Stimulated activated naive CD8-positive, alpha-beta T cell treated with anti-CD3 and anti-CD28 coated beads, Interleukin-15, Interleukin-2, amounts not matched to agents 100 ng/mL and 50 ng/mL, for 24 hours (primary cell): ENCODE measurements at regions not wholly inside any gene's neighbourhood (a gene's known extent, or its start where the extent isn't known, plus 50 kb on each side); places are given as distances from the start of the nearest gene placed in this dataset.

Source experiments
- H3K27ac Mint-ChIP-seq: one replicate; pipeline ENCODE4 v1.8.0; 2021; ENCODE audit warnings: mild to moderate bottlenecking, mixed read lengths
- H3K27me3 Mint-ChIP-seq: one replicate; pipeline ENCODE4 v1.8.0; 2021; ENCODE audit warnings: mixed read lengths
- H3K36me3 Mint-ChIP-seq: one replicate; pipeline ENCODE4 v1.8.0; 2021; ENCODE audit warnings: low read depth, mixed read lengths
- H3K4me1 Mint-ChIP-seq: one replicate; pipeline ENCODE4 v1.8.0; 2021; ENCODE audit warnings: low read depth, mixed read lengths
- H3K4me3 Mint-ChIP-seq: one replicate; pipeline ENCODE4 v1.8.0; 2021; ENCODE audit warnings: mild to moderate bottlenecking, mixed read lengths
- H3K9me3 Mint-ChIP-seq: one replicate; pipeline ENCODE4 v1.8.0; 2021; ENCODE audit warnings: mixed read lengths

DNA sequence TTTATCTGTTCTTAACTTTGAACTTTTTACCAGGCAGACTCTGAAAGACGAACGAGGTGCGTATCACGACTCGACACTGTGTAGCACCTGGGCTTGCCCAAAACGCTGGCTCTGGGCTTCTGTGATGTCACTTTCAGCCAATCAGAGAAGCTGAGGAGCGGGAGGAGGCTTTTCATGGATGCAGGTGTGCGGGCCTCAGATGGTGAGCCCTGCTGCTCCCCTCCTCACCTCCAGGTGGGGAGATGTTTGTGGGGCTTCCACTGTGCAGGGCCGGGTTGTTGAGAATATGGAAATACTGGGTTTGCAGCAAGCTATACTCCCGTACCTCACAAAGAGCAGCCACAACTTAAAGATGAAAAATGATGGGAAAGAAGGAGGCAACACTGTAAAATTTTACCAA is 246.3 kb downstream of the IRX2 start:
- Mint-ChIP-seq H3K4me1 (no peaks in the 10 kb centered on the region), H3K27ac (no peak overlapping the region), H3K27me3 (no peaks in the 10 kb centered on the region), H3K9me3 (peaks cover 8% of the 10 kb centered on the region), H3K4me3 (no peak overlapping the region), H3K36me3 (no peaks in the 10 kb centered on the region)

DNA sequence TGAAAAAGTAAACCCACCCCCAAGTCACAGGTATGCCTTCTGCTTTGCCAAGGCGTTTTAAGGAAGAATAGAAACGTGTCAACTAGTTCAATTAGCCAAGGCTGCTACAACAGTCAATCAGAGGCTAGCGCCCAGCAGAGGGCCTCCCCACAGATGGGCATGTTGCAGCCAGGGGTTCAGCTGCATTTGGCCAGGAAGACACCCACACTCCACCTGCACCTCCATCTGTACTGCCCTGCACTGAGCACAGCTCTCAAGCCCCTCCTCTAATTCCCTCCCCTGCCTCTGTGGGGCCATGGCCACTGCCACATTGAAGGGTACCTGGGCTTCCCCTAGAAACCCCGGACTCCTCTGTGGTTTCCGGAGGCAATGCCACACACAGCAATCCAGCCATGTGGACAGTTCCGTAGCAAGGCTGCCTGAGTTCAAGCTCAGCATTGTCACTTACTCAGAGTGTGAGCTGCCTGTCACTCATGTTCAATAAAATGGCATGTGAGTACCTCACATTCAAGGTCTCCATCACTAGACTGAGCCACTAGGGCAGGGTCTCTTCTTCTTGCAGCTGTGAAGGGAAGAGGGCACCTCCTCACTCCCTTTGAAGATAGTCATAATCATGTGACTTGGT is 248.4 kb downstream of the IRX2 start:
- no peaks in the 10 kb centered on the region for H3K36me3 Mint-ChIP-seq
- H3K4me3 Mint-ChIP-seq: no peak overlapping the region
- H3K9me3 Mint-ChIP-seq: peaks cover 12% of the 10 kb centered on the region
- H3K4me1 Mint-ChIP-seq: no peaks in the 10 kb centered on the region
- H3K27ac Mint-ChIP-seq: no peak overlapping the region
- H3K27me3 Mint-ChIP-seq: no peaks in the 10 kb centered on the region

DNA sequence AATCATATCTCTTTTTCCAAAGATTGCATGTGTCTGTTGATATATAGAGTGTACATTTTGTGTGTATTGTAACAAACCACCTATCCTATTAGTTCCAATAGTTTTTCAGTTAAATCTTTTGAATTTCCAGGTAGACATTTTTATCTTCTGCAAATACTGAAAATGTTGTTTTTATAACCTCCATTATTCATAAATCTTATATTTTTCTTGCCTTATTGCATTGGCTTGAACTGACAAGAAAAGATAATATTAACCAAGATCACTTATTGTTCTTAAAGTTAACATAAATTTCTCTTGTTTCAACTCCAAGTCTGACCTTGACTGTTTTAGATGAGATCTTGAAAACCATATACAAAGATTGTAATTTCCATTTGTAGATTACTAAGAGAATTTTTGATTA is 251.6 kb downstream of the IRX2 start:
- Mint-ChIP-seq H3K36me3 (no peaks in the 10 kb centered on the region), H3K4me3 (no peak overlapping the region), H3K4me1 (no peaks in the 10 kb centered on the region), H3K27ac (no peak overlapping the region), H3K27me3 (no peaks in the 10 kb centered on the region), H3K9me3 (peaks cover 7% of the 10 kb centered on the region)

DNA sequence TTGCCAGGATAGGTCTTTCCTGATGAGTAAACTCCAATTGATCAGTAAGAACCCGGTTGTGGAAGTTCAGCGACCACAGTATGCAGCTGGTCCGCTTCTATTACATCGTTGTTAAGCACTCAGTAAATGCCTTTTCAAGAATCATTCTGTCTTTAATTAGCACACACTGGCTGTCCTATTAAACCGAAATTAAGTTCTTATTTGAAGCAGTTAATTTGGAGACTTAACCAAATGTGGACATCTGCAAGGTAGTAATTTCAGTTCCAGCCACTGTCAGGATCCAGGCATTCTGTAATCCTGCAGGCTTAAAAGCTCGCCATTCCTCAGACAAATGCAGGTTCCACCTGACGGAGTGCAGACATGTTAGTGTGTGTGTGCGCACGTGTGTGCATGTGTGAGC is 254.6 kb downstream of the IRX2 start:
- Mint-ChIP-seq H3K4me3 (no peak overlapping the region), H3K27ac (no peak overlapping the region), H3K4me1 (no peaks in the 10 kb centered on the region), H3K27me3 (no peaks in the 10 kb centered on the region), H3K9me3 (peaks cover 4% of the 10 kb centered on the region), H3K36me3 (no peaks in the 10 kb centered on the region)

DNA sequence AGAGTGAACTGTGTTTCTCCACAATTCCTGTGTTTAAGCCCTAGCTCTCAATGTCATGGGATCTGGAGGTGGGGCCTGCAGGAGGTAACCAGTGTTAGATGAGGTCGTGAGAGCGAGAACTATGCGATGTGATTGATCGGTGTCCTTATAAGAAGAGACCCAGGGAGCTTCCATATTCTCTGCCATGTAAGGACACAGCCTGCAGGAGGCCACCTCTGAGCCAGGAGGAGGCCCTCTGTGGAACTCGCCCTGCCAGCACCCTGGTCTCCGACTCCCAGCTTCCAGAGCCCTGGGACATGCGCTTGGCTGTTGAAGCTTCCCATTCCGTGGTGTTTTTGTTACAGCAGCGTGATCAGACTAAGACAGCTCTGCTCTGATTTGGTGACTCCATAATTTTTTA is 255.4 kb downstream of the IRX2 start:
- Mint-ChIP-seq H3K36me3 (no peaks in the 10 kb centered on the region), H3K27me3 (no peaks in the 10 kb centered on the region)

DNA sequence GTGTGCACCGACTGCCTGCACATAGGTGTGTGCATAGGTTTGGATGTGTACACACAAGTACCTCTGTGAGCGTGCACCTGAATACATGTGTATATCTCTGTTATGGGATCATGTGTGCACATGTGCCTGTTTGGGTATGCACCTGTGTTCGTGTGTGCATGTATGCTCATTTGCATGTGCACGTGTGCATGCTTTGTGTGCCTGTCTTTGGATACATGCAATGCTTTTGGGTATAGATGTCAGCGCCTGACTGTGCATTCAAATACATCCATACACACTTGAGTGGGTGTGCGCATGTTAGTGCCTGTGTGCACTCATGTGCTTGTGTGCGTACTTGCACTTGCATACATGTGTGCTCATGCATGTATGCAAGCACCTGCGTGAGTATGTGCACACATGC is 258.1 kb downstream of the IRX2 start:
- Mint-ChIP-seq H3K27me3 (no peaks in the 10 kb centered on the region), H3K9me3 (no peaks in the 10 kb centered on the region), H3K4me3 (no peak overlapping the region), H3K27ac (no peak overlapping the region), H3K36me3 (no peaks in the 10 kb centered on the region), H3K4me1 (no peaks in the 10 kb centered on the region)

More for the DNA sequence above, 255.4 kb downstream of the IRX2 start:
- Mint-ChIP-seq H3K4me1 (no peaks in the 10 kb centered on the region), H3K9me3 (peaks cover 4% of the 10 kb centered on the region), H3K27ac (no peak overlapping the region), H3K4me3 (no peak overlapping the region)

DNA sequence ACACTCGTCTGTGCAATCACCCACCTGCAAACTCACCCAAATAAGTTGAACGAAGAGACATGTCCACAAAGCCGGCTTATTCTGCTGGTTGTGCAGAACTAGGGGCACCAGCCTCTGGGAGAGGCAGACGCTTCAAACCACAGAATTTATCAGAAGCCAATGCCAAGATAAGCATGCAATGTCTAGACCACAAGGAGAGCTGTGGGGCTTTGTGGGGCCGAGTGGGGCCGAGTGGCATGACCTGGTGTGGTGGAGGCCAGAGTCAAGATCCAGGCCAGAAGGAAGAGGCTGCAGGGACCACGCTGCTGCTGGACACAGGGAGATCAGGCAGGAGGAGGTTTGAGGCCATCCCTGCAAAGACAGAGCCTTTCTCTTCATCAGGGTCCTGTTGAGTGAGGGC is 259.0 kb downstream of the IRX2 start:
- no peak overlapping the region for H3K27ac Mint-ChIP-seq
- no peak overlapping the region for H3K4me3 Mint-ChIP-seq
- no peaks in the 10 kb centered on the region for H3K4me1 Mint-ChIP-seq
- no peaks in the 10 kb centered on the region for H3K27me3 Mint-ChIP-seq
- H3K36me3 Mint-ChIP-seq: no peaks in the 10 kb centered on the region
- no peaks in the 10 kb centered on the region for H3K9me3 Mint-ChIP-seq

DNA sequence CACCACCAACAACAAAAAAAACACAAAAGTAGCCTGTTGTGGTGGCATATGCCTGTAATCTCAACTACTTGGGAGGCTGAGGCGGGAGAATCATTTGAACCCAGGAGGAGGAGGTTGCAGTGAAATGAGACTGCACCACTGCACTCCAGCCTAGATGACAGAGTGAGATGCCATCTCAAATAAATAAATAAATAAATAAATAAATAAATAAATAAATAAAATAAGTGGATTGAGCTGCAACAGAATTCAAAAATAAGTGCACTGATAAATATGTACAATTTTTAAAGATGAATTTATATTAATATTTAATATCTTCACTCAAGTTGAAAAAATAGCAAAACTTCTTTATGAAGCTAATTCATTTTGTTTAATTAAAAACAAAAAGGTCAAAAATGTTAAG is 259.6 kb downstream of the IRX2 start:
- Mint-ChIP-seq H3K4me3 (no peak overlapping the region), H3K27me3 (no peaks in the 10 kb centered on the region), H3K4me1 (no peaks in the 10 kb centered on the region)

DNA sequence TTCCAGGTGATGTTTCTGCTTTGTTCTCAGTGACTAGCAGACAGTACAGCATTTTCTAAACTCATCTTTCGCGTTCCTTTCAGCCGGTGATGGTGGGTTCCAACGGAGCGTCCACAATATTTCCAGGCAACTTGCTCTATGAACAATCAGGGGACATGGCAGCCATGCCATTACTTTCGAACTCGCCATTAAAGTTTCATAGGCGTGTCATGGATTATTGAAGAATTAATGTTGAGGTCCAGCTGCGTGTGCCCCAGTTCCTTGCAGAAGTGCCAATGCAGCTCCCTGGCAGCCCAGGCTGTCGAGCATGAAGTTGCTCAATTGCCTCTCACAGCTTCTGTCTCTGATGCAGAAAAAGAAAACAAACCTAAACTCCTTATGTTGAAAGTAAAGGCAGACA is 262.2 kb downstream of the IRX2 start:
- H3K4me3 Mint-ChIP-seq: no peak overlapping the region
- H3K27me3 Mint-ChIP-seq: no peaks in the 10 kb centered on the region
- no peak overlapping the region for H3K27ac Mint-ChIP-seq
- H3K9me3 Mint-ChIP-seq: no peaks in the 10 kb centered on the region
- no peaks in the 10 kb centered on the region for H3K4me1 Mint-ChIP-seq
- H3K36me3 Mint-ChIP-seq: no peaks in the 10 kb centered on the region

More for the DNA sequence above, 259.6 kb downstream of the IRX2 start:
- Mint-ChIP-seq H3K36me3 (no peaks in the 10 kb centered on the region), H3K27ac (no peak overlapping the region), H3K9me3 (no peaks in the 10 kb centered on the region)

DNA sequence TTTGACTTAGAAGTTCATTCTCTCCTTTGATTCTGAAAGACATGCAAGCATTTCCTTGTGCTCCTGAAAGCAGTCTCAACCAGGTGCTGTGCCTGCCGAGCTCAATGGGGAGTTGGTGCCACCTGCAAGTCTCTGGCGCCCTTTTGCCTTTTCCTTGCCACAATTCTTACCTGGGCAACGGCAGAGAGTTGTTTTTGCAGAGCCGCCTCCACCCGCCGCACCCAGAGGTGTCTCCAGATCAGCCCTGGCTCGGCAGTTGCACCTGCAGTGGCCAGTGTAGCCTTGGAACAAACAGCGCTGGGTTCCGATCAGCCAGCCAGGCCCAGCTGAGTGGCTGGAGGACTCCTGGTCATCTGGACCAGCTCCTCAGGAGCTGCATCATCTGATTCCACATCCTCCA is 262.9 kb downstream of the IRX2 start:
- no peaks in the 10 kb centered on the region for H3K27me3 Mint-ChIP-seq
- no peak overlapping the region for H3K4me3 Mint-ChIP-seq
- no peak overlapping the region for H3K27ac Mint-ChIP-seq
- H3K36me3 Mint-ChIP-seq: no peaks in the 10 kb centered on the region
- H3K4me1 Mint-ChIP-seq: no peaks in the 10 kb centered on the region
- H3K9me3 Mint-ChIP-seq: no peaks in the 10 kb centered on the region

DNA sequence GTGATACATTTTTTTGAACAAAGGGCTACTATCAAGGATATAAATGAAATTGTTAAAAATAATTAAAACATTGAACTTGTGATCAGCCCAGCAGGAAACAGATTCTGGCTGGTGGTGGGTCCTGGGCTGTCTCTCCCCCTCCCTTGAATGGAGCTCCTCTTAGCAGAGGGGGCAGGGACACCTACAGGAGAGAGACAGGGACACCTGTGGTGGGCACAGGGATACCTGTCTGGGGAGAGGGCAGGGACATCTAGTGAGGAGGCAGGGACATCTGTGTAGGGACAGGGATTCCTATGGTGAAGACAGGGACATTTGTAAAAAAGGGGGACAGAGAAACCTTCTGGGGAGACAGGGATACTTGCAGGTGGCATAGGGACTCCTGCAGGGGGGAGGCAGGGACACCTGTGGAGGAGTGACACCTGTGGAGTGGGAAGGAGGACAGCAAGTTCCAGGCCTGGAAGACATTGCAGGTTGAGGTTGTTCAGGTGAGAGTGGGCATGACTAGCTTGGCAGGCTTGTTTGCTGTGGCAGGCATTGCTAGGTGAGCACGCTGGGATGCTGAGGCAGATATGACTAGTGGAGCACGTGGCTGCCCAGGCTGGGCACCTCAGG is 264.2 kb downstream of the IRX2 start:
- Mint-ChIP-seq H3K4me1 (no peaks in the 10 kb centered on the region), H3K9me3 (peaks cover 4% of the 10 kb centered on the region), H3K4me3 (no peak overlapping the region), H3K27me3 (no peaks in the 10 kb centered on the region), H3K36me3 (no peaks in the 10 kb centered on the region), H3K27ac (no peak overlapping the region)

DNA sequence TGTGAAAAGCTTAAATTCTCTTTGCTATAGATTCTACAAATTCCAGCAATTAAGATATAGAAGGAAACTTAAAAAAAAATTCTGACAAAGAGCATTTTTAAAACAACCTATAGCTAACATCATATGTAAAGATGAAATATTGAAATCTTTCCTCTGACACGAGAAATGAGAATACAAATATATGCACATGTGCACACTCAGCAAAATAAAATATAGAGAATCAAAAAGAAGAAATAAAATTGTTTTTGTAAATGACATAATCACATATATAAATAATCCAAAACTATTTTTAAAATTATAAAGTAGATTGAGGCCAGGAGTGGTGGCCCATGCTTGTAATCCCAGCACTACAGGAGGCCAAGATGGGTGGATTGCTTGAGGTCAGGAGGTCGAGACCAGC is 265.1 kb downstream of the IRX2 start:
- Mint-ChIP-seq H3K27me3 (no peaks in the 10 kb centered on the region), H3K4me3 (no peak overlapping the region), H3K4me1 (no peaks in the 10 kb centered on the region), H3K27ac (no peak overlapping the region), H3K36me3 (no peaks in the 10 kb centered on the region), H3K9me3 (peaks cover 6% of the 10 kb centered on the region)

DNA sequence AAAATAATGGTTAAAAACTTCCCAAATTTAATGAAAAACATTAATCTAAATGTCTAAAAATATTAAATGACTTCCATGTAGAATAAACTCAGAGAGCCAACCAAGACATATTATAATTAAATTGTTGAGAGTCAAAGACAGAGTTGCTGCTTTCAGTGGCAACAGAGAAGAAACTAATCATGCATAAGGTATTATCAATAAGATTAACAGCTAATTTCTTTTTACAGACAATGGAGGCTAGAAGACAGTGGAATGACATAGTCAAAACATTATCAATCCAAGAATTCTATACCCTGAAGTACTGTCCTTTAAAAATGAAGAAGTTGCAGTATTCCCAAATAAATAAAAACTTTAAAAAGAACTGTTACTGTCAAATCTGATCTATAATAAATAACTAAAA is 268.7 kb downstream of the IRX2 start:
- no peaks in the 10 kb centered on the region for H3K27me3 Mint-ChIP-seq
- H3K4me1 Mint-ChIP-seq: no peaks in the 10 kb centered on the region
- peaks cover 11% of the 10 kb centered on the region for H3K9me3 Mint-ChIP-seq
- H3K4me3 Mint-ChIP-seq: no peak overlapping the region
- H3K27ac Mint-ChIP-seq: no peak overlapping the region
- H3K36me3 Mint-ChIP-seq: no peaks in the 10 kb centered on the region

DNA sequence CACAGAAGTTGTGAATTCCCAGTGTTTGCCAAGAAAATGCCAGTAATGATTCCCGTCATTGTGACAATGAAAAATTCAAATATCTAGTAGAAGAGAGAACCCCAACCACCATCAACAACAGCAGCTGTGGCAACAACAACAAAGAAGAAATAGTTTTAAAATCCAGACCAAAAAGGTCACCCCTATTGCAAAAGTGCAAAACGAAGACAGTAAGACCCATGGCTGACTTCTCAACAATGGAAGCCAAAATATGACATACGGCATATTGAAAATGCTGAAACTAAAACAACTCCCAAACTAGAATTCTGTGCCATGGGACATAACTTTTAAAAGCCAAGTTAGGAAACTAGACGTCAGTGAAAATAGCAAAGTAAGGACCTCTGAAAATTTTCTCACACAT is 270.6 kb downstream of the IRX2 start:
- Mint-ChIP-seq H3K36me3 (no peaks in the 10 kb centered on the region), H3K4me1 (no peaks in the 10 kb centered on the region), H3K4me3 (no peak overlapping the region), H3K27me3 (no peaks in the 10 kb centered on the region), H3K27ac (no peak overlapping the region), H3K9me3 (peaks cover 11% of the 10 kb centered on the region)

DNA sequence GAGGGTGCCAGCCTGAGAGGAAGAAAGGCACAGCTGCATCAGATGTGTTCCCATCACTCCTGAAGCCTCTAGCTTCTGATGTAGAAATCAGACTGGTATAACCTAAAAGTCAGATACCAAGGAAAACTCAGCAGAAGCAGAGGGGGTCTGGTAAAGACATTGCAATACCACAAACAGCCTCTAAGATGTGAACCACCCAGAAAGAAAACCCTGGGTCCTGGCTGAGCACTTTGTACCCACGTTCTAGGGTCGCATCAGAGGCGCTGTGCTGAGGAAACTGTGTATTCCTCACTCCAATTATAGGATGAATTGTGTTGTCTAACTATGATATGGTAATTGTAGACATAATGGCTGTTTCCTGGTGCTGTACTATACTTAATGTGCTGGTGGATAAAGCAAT is 275.6 kb downstream of the IRX2 start:
- Mint-ChIP-seq H3K27ac (no peak overlapping the region), H3K27me3 (no peaks in the 10 kb centered on the region), H3K4me1 (no peaks in the 10 kb centered on the region), H3K36me3 (no peaks in the 10 kb centered on the region), H3K9me3 (peaks cover 4% of the 10 kb centered on the region), H3K4me3 (no peak overlapping the region)

DNA sequence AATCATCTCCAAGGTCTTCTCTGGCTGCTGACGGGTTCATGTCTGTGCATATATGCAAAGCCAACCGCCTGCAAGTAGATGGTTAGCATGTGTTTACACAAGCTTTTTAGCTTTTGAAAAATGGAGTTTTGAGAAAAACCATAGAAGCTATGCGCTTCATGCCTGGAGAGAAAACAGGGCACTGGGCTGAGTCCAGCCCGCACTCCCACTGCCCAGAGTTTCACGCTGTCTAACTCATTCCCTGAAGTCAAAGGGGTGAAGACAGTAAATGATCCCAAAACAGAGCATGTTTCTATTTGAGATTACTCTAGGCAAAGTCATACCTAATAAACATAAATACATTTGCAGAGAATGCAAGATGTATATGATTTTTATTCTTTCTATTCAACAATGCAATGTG is 278.8 kb downstream of the IRX2 start:
- H3K36me3 Mint-ChIP-seq: no peaks in the 10 kb centered on the region
- H3K27me3 Mint-ChIP-seq: no peaks in the 10 kb centered on the region
- no peak overlapping the region for H3K27ac Mint-ChIP-seq
- H3K4me3 Mint-ChIP-seq: no peak overlapping the region
- H3K9me3 Mint-ChIP-seq: no peaks in the 10 kb centered on the region
- H3K4me1 Mint-ChIP-seq: no peaks in the 10 kb centered on the region
